ENCODE measurements at regions not wholly inside any gene's neighbourhood (a gene's known extent, or its start where the extent isn't known, plus 50 kb on each side); places are given as distances from the start of the nearest gene placed in this dataset.

- Histone ChIP-seq H3K4me2 (ENCODE audit: insufficient read depth, low read length) (no peak overlapping the region), H4K20me1 (ENCODE audit: insufficient read depth, low read length) (no peaks in the 10 kb centered on the region), H3K4me3 (ENCODE audit: insufficient read depth, low read length) (no peak overlapping the region), H3K4me1 (ENCODE audit: insufficient read depth, low read length) (no peaks in the 10 kb centered on the region), H3K27ac (ENCODE audit: low read depth, low read length) (no peak overlapping the region), H3K36me3 (ENCODE audit: insufficient read depth, low read length) (no peaks in the 10 kb centered on the region), H3K79me2 (ENCODE audit: insufficient read depth, low read length) (no peaks in the 10 kb centered on the region), H3K9me3 (ENCODE audit: low read depth, low read length) (no peaks in the 10 kb centered on the region), H2AFZ (ENCODE audit: low read length) (no peak overlapping the region), H3K27me3 (ENCODE audit: insufficient read depth, low read length) (no peaks in the 10 kb centered on the region)
- TF ChIP-seq CTCF (IDR thresholded peaks at IDR 0.05; ENCODE audit: extremely low read depth, low read depth, low read length): no peak
- DNase-seq (ENCODE audit: insufficient read length, low spot score, missing footprints): no peak
Observed at GRCh38 chr7:67519171-67519570, 522.5 kb downstream of the TYW1 start.

GRCh38 chr7:67522504-67522903 lies 525.9 kb downstream of the TYW1 start:
- Histone ChIP-seq H3K9me3 (ENCODE audit: low read depth, low read length) (no peaks in the 10 kb centered on the region), H3K4me3 (ENCODE audit: insufficient read depth, low read length) (no peak overlapping the region), H3K36me3 (ENCODE audit: insufficient read depth, low read length) (no peaks in the 10 kb centered on the region), H4K20me1 (ENCODE audit: insufficient read depth, low read length) (no peaks in the 10 kb centered on the region), H2AFZ (ENCODE audit: low read length) (no peak overlapping the region), H3K4me2 (ENCODE audit: insufficient read depth, low read length) (no peak overlapping the region), H3K27me3 (ENCODE audit: insufficient read depth, low read length) (no peaks in the 10 kb centered on the region), H3K27ac (ENCODE audit: low read depth, low read length) (no peak overlapping the region), H3K79me2 (ENCODE audit: insufficient read depth, low read length) (no peaks in the 10 kb centered on the region), H3K4me1 (ENCODE audit: insufficient read depth, low read length) (no peaks in the 10 kb centered on the region)
- DNase-seq (ENCODE audit: insufficient read length, low spot score, missing footprints): no peak
- no peak for TF ChIP-seq CTCF (IDR thresholded peaks at IDR 0.05; ENCODE audit: extremely low read depth, low read depth, low read length)

- Histone ChIP-seq H2AFZ (ENCODE audit: low read length) (no peak overlapping the region), H3K4me1 (ENCODE audit: insufficient read depth, low read length) (no peaks in the 10 kb centered on the region), H3K79me2 (ENCODE audit: insufficient read depth, low read length) (no peaks in the 10 kb centered on the region), H3K36me3 (ENCODE audit: insufficient read depth, low read length) (no peaks in the 10 kb centered on the region), H3K9me3 (ENCODE audit: low read depth, low read length) (no peaks in the 10 kb centered on the region), H4K20me1 (ENCODE audit: insufficient read depth, low read length) (no peaks in the 10 kb centered on the region), H3K27ac (ENCODE audit: low read depth, low read length) (no peak overlapping the region), H3K4me2 (ENCODE audit: insufficient read depth, low read length) (no peak overlapping the region), H3K4me3 (ENCODE audit: insufficient read depth, low read length) (no peak overlapping the region), H3K27me3 (ENCODE audit: insufficient read depth, low read length) (no peaks in the 10 kb centered on the region)
- no peak for TF ChIP-seq CTCF (IDR thresholded peaks at IDR 0.05; ENCODE audit: extremely low read depth, low read depth, low read length)
- DNase-seq (ENCODE audit: insufficient read length, low spot score, missing footprints): no peak
Observed at GRCh38 chr7:67523713-67524112, 527.1 kb downstream of the TYW1 start.

- H2AFZ ChIP-seq (ENCODE audit: low read length): no peak overlapping the region
- H4K20me1 ChIP-seq (ENCODE audit: insufficient read depth, low read length): no peaks in the 10 kb centered on the region
- no peak overlapping the region for H3K27ac ChIP-seq (ENCODE audit: low read depth, low read length)
- TF ChIP-seq CTCF (IDR thresholded peaks at IDR 0.05; ENCODE audit: extremely low read depth, low read depth, low read length): no peak
- H3K27me3 ChIP-seq (ENCODE audit: insufficient read depth, low read length): no peaks in the 10 kb centered on the region
- H3K9me3 ChIP-seq (ENCODE audit: low read depth, low read length): no peaks in the 10 kb centered on the region
- H3K4me3 ChIP-seq (ENCODE audit: insufficient read depth, low read length): no peak overlapping the region
- H3K36me3 ChIP-seq (ENCODE audit: insufficient read depth, low read length): no peaks in the 10 kb centered on the region
- no peak overlapping the region for H3K4me2 ChIP-seq (ENCODE audit: insufficient read depth, low read length)
- no peak for DNase-seq (ENCODE audit: insufficient read length, low spot score, missing footprints)
- H3K4me1 ChIP-seq (ENCODE audit: insufficient read depth, low read length): no peaks in the 10 kb centered on the region
- no peaks in the 10 kb centered on the region for H3K79me2 ChIP-seq (ENCODE audit: insufficient read depth, low read length)
Observed at GRCh38 chr7:67525588-67525987, 529.0 kb downstream of the TYW1 start.

Data from osteoblast (primary cell).